ENCODE measurements at regions not wholly inside any gene's neighbourhood (a gene's known extent, or its start where the extent isn't known, plus 50 kb on each side); places are given as distances from the start of the nearest gene placed in this dataset.

- no peak for DNase-seq (ENCODE audit: extremely low read depth, low read depth)
- no peak for TF ChIP-seq CTCF (IDR thresholded peaks at IDR 0.05; ENCODE audit: low read depth, low read length, missing control alignments)
- no peak overlapping the region for H3K4me3 ChIP-seq (replicated peaks; ENCODE audit: low read depth, low read length)
Observed at GRCh38 chr7:84495128-84495527, 300.5 kb upstream of the SEMA3A start.

- DNase-seq (ENCODE audit: extremely low read depth, low read depth), result peak; percentile 91
- TF ChIP-seq CTCF (IDR thresholded peaks at IDR 0.05; ENCODE audit: low read depth, low read length, missing control alignments), result no peak
- peak overlapping the region; percentile 23 for H3K4me3 ChIP-seq (replicated peaks; ENCODE audit: low read depth, low read length)
Observed at GRCh38 chr7:84492098-84493034, 297.8 kb upstream of the SEMA3A start.

- DNase-seq (ENCODE audit: extremely low read depth, low read depth), result no peak
- peak; percentile 24 for TF ChIP-seq CTCF (IDR thresholded peaks at IDR 0.05; ENCODE audit: low read depth, low read length, missing control alignments)
- no peak overlapping the region for H3K4me3 ChIP-seq (replicated peaks; ENCODE audit: low read depth, low read length)
Observed at GRCh38 chr7:84490661-84491060, 296.1 kb upstream of the SEMA3A start.

GRCh38 chr7:84484502-84485079 lies 290.0 kb upstream of the SEMA3A start:
- TF ChIP-seq CTCF (IDR thresholded peaks at IDR 0.05; ENCODE audit: low read depth, low read length, missing control alignments), result no peak
- no peak overlapping the region for H3K4me3 ChIP-seq (replicated peaks; ENCODE audit: low read depth, low read length)
- no peak for DNase-seq (ENCODE audit: extremely low read depth, low read depth)

- no peak for DNase-seq (ENCODE audit: extremely low read depth, low read depth)
Observed at GRCh38 chr7:84482476-84482875, 287.9 kb upstream of the SEMA3A start.

GRCh38 chr7:84479059-84479458 lies 284.5 kb upstream of the SEMA3A start:
- DNase-seq (ENCODE audit: extremely low read depth, low read depth), result no peak

More at GRCh38 chr7:84482476-84482875, 287.9 kb upstream of the SEMA3A start:
- no peak for TF ChIP-seq CTCF (IDR thresholded peaks at IDR 0.05; ENCODE audit: low read depth, low read length, missing control alignments)
- no peak overlapping the region for H3K4me3 ChIP-seq (replicated peaks; ENCODE audit: low read depth, low read length)

More at GRCh38 chr7:84479059-84479458, 284.5 kb upstream of the SEMA3A start:
- no peak for TF ChIP-seq CTCF (IDR thresholded peaks at IDR 0.05; ENCODE audit: low read depth, low read length, missing control alignments)
- no peak overlapping the region for H3K4me3 ChIP-seq (replicated peaks; ENCODE audit: low read depth, low read length)

All from HFF-Myc (cell line).